ENCODE measurements at regions not wholly inside any gene's neighbourhood (a gene's known extent, or its start where the extent isn't known, plus 50 kb on each side); places are given as distances from the start of the nearest gene placed in this dataset.
"Not testable (repeated sequence)": the region's sequence is repeated elsewhere in the genome, so short reads cannot be mapped to it uniquely, and the experiment has no call there.

- no peak for DNase-seq
Measured at GRCh38 chr3:86887876-86888275, 103.1 kb downstream of the VGLL3 start.

- no peak for DNase-seq
Measured at GRCh38 chr3:86880066-86880465, 110.9 kb downstream of the VGLL3 start.

DNA sequence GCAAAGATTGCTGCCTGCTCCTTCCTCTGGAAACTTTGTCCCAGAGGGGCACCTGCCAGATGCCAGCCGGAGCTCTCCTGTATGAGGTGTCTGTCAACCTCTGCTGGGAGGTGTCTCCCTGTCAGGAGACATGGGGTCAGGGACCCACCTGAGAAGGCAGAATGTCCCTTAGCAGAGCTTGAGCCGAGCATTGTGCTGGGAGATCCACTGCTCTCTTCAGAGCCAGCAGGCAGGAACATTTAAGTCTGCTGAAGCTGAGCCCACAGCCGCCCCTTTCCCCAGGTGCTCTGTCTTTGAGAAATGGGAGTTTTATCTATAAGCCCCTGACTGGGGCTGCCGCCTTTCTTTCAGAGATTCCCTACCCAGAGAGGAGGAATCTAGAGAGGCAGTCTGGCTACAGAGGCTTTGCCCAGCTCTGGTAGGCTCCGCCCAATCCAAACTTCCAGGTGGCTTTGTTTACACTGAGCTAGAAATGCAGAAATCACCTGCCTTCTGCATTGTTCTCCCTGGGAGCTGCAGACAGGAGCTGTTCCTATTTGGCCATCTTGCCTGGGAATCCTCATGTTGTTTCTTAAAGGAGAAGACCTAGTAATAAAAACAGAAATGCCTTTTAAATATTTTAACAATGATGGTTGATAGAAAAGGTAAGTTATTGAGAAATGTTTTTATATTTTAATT is 114.3 kb downstream of the VGLL3 start:
- DNase-seq = peak; percentile 82

- not testable (repeated sequence) for DNase-seq
Measured at GRCh38 chr3:86874790-86875189, 116.2 kb downstream of the VGLL3 start.

DNA sequence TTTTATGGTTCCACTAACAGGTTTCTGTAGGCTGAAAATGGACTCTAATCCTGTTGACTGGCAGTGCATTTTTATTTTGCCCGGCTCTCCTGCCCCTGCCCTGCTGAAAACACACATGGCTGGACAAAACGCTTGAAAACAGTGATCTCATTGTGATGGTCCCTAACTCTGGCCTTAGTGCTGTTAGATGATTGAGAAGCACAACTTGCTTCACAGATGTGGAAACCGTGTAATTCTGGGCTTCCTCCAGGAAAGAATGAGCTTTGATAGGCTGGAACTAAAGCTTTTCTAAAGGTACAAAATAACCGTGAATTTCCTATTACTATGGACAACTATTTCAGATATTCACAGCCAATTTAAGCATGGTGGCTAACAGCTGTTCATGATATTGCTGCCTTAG is 121.4 kb downstream of the VGLL3 start:
- no peak for DNase-seq

DNA sequence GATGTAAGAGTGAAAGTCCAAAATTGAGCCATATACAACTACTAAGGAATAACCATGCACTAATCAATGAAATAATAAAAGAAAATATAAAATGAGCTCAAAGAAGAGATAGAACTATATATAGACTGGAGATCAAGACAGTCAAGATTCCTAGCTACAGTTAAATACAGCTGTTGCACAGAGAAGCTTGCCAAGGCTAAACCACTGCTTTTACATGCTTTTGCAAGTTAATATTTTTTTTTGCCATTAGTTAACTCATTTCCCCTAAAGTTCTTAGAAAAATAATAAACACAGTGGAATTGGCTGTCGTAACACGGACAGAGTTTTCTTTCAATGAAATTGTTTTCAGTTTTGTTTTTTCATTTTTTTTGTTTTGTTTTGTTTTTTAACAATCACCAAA is 123.0 kb downstream of the VGLL3 start:
- DNase-seq = no peak

DNA sequence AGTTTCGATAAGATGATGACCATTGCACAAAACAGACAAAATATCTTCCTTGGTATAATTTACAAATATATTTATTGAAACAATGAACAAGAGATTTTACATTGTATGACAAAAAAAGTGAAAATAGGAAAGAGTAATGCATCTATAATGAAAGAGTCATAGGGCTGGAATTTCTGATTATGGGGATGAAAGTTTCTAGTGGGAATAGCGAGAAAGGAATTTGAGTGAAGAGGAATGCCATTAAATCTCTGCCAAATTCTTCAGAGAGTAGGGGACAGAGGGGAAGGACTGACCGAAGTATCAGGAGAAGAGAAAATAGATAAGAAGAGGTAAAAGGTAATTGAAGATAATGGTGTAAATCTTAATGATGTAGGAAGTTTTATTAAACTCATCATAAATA is 125.4 kb downstream of the VGLL3 start:
- DNase-seq = no peak

DNA sequence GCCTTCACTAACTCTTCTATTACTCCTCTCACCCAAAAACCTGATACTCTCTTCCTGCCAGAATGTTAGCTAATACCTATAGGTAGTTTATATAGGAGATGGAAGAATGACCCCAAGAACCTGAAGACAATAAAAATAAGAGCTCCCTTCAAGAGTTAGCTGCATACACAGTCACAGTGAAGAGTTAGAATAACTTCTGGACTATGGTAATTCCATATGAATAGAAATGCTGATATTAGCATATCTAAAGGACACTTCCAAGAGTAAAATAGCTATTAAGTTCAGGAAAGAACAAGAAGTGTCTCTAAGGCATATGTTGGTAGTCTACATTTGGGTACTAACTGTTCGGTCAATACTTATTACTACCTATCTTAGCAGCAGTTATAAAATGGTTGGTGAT is 134.2 kb downstream of the VGLL3 start:
- no peak for DNase-seq

- no peak for DNase-seq
Measured at GRCh38 chr3:86849991-86850390, 141.0 kb downstream of the VGLL3 start.

DNA sequence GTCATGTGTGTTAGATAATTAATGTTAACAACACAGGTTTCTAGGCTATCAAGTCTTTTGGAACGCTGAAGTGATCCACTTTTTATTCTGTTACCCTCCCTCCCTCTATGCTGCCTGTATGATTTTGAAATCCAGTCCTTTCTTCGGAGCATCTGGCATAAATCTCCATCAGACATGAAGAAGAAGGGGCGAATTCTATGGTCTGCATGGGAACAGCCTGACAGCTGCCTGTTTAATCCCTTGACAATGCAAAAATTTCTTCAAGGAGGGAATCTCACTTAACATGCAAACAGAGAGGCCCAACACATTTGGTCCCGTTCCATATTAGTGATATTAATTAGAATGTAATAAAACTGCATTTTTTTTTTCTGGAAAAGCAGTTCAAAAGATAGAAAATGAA is 145.2 kb downstream of the VGLL3 start:
- no peak for DNase-seq

GRCh38 chr3:86838927-86839326 is 152.0 kb downstream of the VGLL3 start:
- no peak for DNase-seq

- DNase-seq = no peak
Measured at GRCh38 chr3:86837871-86838270, 153.1 kb downstream of the VGLL3 start.

- no peak for DNase-seq
Measured at GRCh38 chr3:86830566-86830965, 160.4 kb downstream of the VGLL3 start.

GRCh38 chr3:86828751-86829150 is 162.2 kb downstream of the VGLL3 start:
- no peak for DNase-seq

DNA sequence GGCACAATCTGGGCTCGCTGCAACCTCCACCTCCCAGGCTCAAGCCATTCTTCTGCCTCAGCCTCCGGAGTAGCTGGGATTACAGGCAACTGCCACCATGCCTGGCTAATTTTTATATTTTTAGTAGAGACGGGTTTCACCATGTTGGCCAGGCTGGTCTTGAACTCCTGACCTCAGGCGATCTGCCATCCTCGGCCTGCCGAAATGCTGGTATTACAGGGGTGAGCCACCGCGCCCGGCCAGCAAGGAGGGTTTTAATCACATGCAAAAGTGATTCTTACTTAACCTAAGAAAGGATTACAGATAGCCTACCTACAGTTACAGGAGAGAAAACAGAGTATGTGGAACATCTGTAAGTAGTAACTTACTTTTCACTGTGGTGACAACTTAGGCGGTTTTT is 163.4 kb downstream of the VGLL3 start:
- DNase-seq = not testable (repeated sequence)

- no peak for DNase-seq
Measured at GRCh38 chr3:86826292-86826691, 164.7 kb downstream of the VGLL3 start.

- no peak for DNase-seq
Measured at GRCh38 chr3:86815880-86816279, 175.1 kb downstream of the VGLL3 start.

GRCh38 chr3:86814918-86815655 is 175.9 kb downstream of the VGLL3 start:
- no peak for DNase-seq

DNA sequence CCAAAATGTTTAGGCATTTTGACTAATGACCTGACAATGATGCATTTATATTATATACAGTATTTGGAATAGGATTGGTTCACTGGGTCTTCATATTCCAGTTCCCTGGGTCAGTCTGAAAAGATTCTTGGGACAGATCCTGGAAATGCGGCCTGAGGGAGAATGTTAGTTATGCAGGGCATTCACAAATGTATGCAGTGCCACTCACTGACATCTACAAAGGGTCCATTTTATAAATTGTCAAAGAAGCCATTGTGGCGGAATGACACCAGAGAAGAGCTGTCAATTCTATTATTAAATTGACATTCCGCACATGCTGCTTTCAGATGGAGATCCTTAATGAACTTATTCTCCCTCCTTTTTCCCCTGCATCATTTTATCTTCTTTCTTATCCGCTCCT is 176.6 kb downstream of the VGLL3 start:
- no peak for DNase-seq

- no peak for DNase-seq
Measured at GRCh38 chr3:86801921-86802320, 189.0 kb downstream of the VGLL3 start.

GRCh38 chr3:86801066-86801465 is 189.9 kb downstream of the VGLL3 start:
- no peak for DNase-seq

DNA sequence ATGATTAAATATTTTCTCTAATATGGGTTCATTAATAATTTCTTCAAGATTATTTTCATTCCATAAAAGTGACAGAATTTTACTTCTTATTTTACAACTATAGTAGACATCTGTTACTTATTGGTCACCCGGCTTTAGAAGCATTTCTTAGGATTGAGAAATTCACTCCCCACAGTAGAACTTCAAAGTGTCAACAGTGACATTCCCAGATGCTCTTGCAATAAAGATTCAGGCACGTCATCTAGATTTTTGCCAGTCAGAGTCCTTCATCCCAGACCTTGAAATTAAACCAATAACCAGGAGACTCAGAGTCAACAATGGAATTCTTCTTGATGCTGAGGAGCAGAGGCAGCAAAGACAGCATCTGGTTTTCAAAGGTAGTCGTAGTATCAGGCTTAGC is 190.8 kb downstream of the VGLL3 start:
- no peak for DNase-seq

- DNase-seq = no peak
Measured at GRCh38 chr3:86797946-86798345, 193.0 kb downstream of the VGLL3 start.

DNA sequence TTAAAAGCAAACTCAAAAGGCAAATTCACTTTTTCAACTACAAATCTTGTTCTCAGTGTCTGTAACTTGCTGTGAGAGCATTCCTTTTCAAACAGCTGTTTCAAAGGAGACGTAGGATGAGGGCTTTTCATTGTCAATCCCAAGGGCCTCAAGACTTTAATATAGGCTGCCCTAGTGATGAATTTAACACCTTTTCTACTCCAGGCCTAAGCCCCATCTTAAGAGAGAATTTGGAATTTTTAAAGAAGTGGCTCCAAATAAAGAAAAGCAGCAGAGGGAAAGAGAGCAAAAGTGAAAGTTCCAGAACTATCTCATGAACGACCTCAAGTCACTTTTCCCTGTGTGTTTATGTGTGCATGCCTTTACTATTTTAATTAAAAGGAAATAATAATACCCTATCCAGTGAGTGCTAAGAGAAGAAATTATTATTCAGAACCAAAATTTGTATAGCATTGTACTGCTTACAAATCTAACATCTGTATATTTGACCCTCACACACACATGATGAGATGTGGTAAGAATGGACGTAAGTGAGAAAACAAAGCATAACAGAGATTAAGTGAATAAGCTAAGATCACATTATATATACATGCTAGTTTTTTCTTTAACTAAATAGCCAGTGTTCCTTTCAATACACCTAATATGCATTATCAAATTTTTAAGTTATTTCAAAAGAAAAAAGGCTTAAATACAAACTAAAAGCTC is 196.4 kb downstream of the VGLL3 start:
- DNase-seq = no peak

Data from NCI-H345 (cell line).